Keratinocyte (primary cell): ENCODE measurements at regions not wholly inside any gene's neighbourhood (a gene's known extent, or its start where the extent isn't known, plus 50 kb on each side); places are given as distances from the start of the nearest gene placed in this dataset.

Experiments
- DNase-seq: peaks from one replicate; pipeline ENCODE4 v3.0.0-alpha.2; 2011; ENCODE audit warnings: low read depth, missing footprints, low spot score
- FAIRE-seq: peaks from 2 replicates; lab custom pipeline; 2011; peaks lifted over from hg19 to GRCh38; lab: Jason Lieb, UNC
- H2AFZ ChIP-seq: 2 replicates; pipeline ENCODE4 v1.6.0; 2012; ENCODE audit warnings: low read length, control low read depth, inconsistent platforms; ENCODE audit not compliant: control insufficient read depth
- H3K27ac ChIP-seq: 2 replicates; pipeline ENCODE4 v1.5.1; 2011; ENCODE audit warnings: low read length; ENCODE audit not compliant: control insufficient read depth, insufficient read depth
- H3K27me3 ChIP-seq: 3 replicates; pipeline ENCODE4 v1.6.0; 2011; ENCODE audit warnings: low read length; ENCODE audit not compliant: control insufficient read depth, insufficient read depth; ENCODE audit errors: extremely low read depth
- H3K36me3 ChIP-seq, 2 experiments: 2 replicates in 1 of 2; 3 replicates in 1 of 2; pipeline ENCODE4 v1.5.1; 2011; ENCODE audit warnings: low read length in 2 of 2, mild to moderate bottlenecking in 1 of 2; ENCODE audit not compliant: control insufficient read depth in 2 of 2, insufficient read depth in 2 of 2; ENCODE audit errors: extremely low read depth in 1 of 2
- H3K4me1 ChIP-seq: 3 replicates; pipeline ENCODE4 v1.5.1; 2011; ENCODE audit warnings: low read length; ENCODE audit not compliant: control insufficient read depth, insufficient read depth; ENCODE audit errors: extremely low read depth
- H3K4me2 ChIP-seq: 3 replicates; pipeline ENCODE4 v1.6.0; 2011; ENCODE audit warnings: low read depth, low read length; ENCODE audit not compliant: control insufficient read depth, insufficient read depth; ENCODE audit errors: extremely low read depth
- H3K4me3 ChIP-seq, 3 experiments: fragments of 200-600 bp in 1 of 3; sonication (generic) in 1 of 3; 2 replicates in 2 of 3; 3 replicates in 1 of 3; pipeline ENCODE4 v1.5.1; 2011 to 2016; ENCODE audit warnings: low read length in 3 of 3, mild to moderate bottlenecking in 3 of 3, control low read depth in 2 of 3, inconsistent platforms in 1 of 3, low read depth in 1 of 3, mixed read lengths in 1 of 3, mixed run types in 1 of 3, moderate library complexity in 1 of 3; ENCODE audit not compliant: control insufficient read depth in 2 of 3, insufficient read depth in 2 of 3; ENCODE audit errors: extremely low read depth in 1 of 3
- H3K79me2 ChIP-seq: 2 replicates; pipeline ENCODE4 v1.6.0; 2012; ENCODE audit warnings: low read length; ENCODE audit not compliant: control insufficient read depth, insufficient read depth
- H3K9ac ChIP-seq: 3 replicates; pipeline ENCODE4 v1.6.0; 2011; ENCODE audit warnings: low read length; ENCODE audit not compliant: control insufficient read depth, insufficient read depth; ENCODE audit errors: extremely low read depth
- H3K9me1 ChIP-seq: 3 replicates; pipeline ENCODE4 v1.6.0; 2011; ENCODE audit warnings: low read length; ENCODE audit not compliant: control insufficient read depth, insufficient read depth; ENCODE audit errors: extremely low read depth
- H3K9me3 ChIP-seq: 2 replicates; pipeline ENCODE4 v1.5.1; 2012; ENCODE audit warnings: low read depth, low read length; ENCODE audit not compliant: control insufficient read depth
- H4K20me1 ChIP-seq: 3 replicates; pipeline ENCODE4 v1.6.0; 2011; ENCODE audit warnings: low read length; ENCODE audit not compliant: control insufficient read depth, insufficient read depth; ENCODE audit errors: extremely low read depth
- EZH2 ChIP-seq: IDR thresholded peaks from one replicate; pipeline ENCODE4 v1.6.1; 2012; ENCODE audit warnings: inconsistent platforms, mild to moderate bottlenecking, low read length, moderate library complexity
- dilution Hi-C: fragments of 300-500 bp; cut with MboI; formaldehyde crosslinking; loops from one replicate; pipeline ENCODE4 v1.7.0; 2020; ENCODE audit warnings: low sequenced_read_pairs; ENCODE audit not compliant: extremely low pct_ligation_motif_present
- TF ChIP-seq, protein P1 (sequence below), 3 experiments: IDR thresholded peaks in 1 of 3; conservative IDR thresholded peaks in 1 of 3; optimal IDR thresholded peaks in 1 of 3; 2 replicates in 2 of 3; 3 replicates in 1 of 3; pipeline versions ENCODE3 to v1.5.1; 2011; ENCODE audit warnings: low read length in 3 of 3, mild to moderate bottlenecking in 3 of 3, moderate library complexity in 2 of 3, control low read depth in 1 of 3, inconsistent platforms in 1 of 3; ENCODE audit not compliant: insufficient read depth in 2 of 3; ENCODE audit errors: extremely low read depth in 1 of 3

DNA sequence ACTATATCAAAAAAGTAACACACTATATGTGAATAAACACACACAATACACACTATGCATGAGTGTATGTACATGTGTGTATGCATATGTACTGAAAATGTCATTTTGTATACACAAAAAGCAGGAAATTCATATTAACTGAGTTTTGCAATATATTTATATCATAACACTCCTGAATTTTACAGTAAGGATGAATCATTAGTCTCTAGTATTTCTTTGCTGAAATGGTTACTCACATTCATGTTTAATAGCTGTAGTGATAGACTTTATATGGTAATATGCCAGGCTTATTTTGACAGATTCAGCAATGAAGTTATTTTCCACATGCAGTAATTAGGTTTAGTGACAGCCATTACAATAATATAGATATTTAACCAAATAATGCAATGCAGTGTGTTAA, 1216.2 kb upstream of the CITED2 start:
- H3K4me1 ChIP-seq, result no peaks in the 10 kb centered on the region
- FAIRE-seq, result no peak
- H3K79me2 ChIP-seq, result no peaks in the 10 kb centered on the region
- H3K4me2 ChIP-seq, result no peak overlapping the region
- H3K9me1 ChIP-seq, result no peaks in the 10 kb centered on the region
- no peak overlapping the region for H2AFZ ChIP-seq
- DNase-seq, result no peak
- H3K4me3 ChIP-seq, result no peak overlapping the region
- no peak overlapping the region for H3K9ac ChIP-seq
- no peaks in the 10 kb centered on the region for H4K20me1 ChIP-seq
- no peaks in the 10 kb centered on the region for H3K36me3 ChIP-seq
- TF ChIP-seq, protein P1, sequence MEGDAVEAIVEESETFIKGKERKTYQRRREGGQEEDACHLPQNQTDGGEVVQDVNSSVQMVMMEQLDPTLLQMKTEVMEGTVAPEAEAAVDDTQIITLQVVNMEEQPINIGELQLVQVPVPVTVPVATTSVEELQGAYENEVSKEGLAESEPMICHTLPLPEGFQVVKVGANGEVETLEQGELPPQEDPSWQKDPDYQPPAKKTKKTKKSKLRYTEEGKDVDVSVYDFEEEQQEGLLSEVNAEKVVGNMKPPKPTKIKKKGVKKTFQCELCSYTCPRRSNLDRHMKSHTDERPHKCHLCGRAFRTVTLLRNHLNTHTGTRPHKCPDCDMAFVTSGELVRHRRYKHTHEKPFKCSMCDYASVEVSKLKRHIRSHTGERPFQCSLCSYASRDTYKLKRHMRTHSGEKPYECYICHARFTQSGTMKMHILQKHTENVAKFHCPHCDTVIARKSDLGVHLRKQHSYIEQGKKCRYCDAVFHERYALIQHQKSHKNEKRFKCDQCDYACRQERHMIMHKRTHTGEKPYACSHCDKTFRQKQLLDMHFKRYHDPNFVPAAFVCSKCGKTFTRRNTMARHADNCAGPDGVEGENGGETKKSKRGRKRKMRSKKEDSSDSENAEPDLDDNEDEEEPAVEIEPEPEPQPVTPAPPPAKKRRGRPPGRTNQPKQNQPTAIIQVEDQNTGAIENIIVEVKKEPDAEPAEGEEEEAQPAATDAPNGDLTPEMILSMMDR (optimal IDR thresholded peaks at IDR 0.05 in 1 of 3, IDR thresholded peaks at IDR 0.05 in 1 of 3, conservative IDR thresholded peaks at IDR 0.05 in 1 of 3; ENCODE audit: extremely low read depth in 1 of 3, insufficient read depth in 2 of 3, low read length in 3 of 3), result no peak
- no peak for TF ChIP-seq EZH2
- dilution Hi-C loops, result no loop called here
- H3K9me3 ChIP-seq, result no peaks in the 10 kb centered on the region
- no peak overlapping the region for H3K27ac ChIP-seq
- H3K27me3 ChIP-seq, result no peaks in the 10 kb centered on the region

DNA sequence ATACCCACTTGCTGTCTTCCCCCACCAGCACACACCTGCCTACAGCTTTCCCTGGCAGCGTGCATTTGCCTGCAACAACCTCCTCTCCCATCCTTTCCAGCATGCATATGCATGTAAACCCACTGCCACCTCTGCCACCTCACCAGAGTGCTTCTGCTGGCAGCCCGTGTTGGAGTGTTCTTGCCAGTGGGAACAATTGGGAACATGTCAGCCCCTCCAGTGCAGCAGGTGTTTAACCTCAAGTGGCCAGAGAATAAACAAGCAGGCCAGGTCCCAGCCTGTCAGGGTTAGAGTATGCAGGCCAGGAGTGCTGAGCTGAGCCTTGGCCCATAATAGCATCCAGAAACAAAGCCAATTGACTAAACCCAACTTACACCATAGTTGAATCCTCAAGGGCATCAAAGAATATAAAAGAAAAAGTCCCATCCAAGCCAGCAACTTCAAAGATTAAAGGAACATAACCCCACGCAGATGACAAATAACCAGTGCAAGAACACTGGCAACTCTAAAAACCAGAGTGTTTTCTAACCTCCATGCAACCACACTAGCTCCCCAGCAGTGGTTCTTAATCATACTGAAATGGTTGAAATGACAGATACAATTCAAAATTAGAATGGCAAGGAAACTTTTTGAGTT, 1212.1 kb upstream of the CITED2 start:
- DNase-seq (no peak), FAIRE-seq (no peak)
- Histone ChIP-seq H3K4me1 (no peaks in the 10 kb centered on the region), H2AFZ (no peak overlapping the region), H3K9ac (no peak overlapping the region), H3K79me2 (no peaks in the 10 kb centered on the region), H3K36me3 (no peaks in the 10 kb centered on the region), H3K4me2 (no peak overlapping the region), H3K27ac (no peak overlapping the region), H3K9me3 (no peaks in the 10 kb centered on the region), H3K4me3 (no peak overlapping the region), H3K9me1 (no peaks in the 10 kb centered on the region), H3K27me3 (no peaks in the 10 kb centered on the region), H4K20me1 (no peaks in the 10 kb centered on the region)
- dilution Hi-C loops, result no loop called here
- TF ChIP-seq, protein P1 (optimal IDR thresholded peaks at IDR 0.05 in 1 of 3, IDR thresholded peaks at IDR 0.05 in 1 of 3, conservative IDR thresholded peaks at IDR 0.05 in 1 of 3; ENCODE audit: extremely low read depth in 1 of 3, insufficient read depth in 2 of 3, low read length in 3 of 3), result no peak
- TF ChIP-seq EZH2, result no peak
